Neuronal stem cell (in vitro differentiated cells): ENCODE measurements at regions not wholly inside any gene's neighbourhood (a gene's known extent, or its start where the extent isn't known, plus 50 kb on each side); places are given as distances from the start of the nearest gene placed in this dataset.
"Not testable (repeated sequence)": the region's sequence is repeated elsewhere in the genome, so short reads cannot be mapped to it uniquely, and the experiment has no call there.

Source experiments
- DNase-seq: peaks from one replicate; pipeline ENCODE4 v3.0.0-alpha.2; 2013; ENCODE audit warnings: low spot score
- H2AFZ ChIP-seq: one replicate; pipeline ENCODE4 v1.6.1; 2013; ENCODE audit warnings: mild to moderate bottlenecking, low read length, inconsistent platforms
- H2AK5ac ChIP-seq: 2 replicates; pipeline ENCODE4 v1.6.1; 2013; ENCODE audit warnings: low read depth, mild to moderate bottlenecking, inconsistent platforms, low read length, moderate library complexity, mixed read lengths
- H2BK120ac ChIP-seq: 2 replicates; pipeline ENCODE4 v1.6.1; 2013; ENCODE audit warnings: low read depth, mild to moderate bottlenecking, inconsistent platforms, low read length, moderate library complexity, mixed read lengths
- H2BK12ac ChIP-seq: one replicate; pipeline ENCODE4 v1.6.1; 2013; ENCODE audit warnings: low read length, inconsistent platforms
- H2BK15ac ChIP-seq: 2 replicates; pipeline ENCODE4 v1.6.1; 2013; ENCODE audit warnings: mild to moderate bottlenecking, low read length, inconsistent platforms, mixed read lengths
- H2BK5ac ChIP-seq: one replicate; pipeline ENCODE4 v1.6.1; 2013; ENCODE audit warnings: inconsistent platforms, mild to moderate bottlenecking, low read length, moderate library complexity
- H3K14ac ChIP-seq: one replicate; pipeline ENCODE4 v1.6.1; 2013; ENCODE audit warnings: low read length, inconsistent platforms
- H3K18ac ChIP-seq: 2 replicates; pipeline ENCODE4 v1.6.1; 2013; ENCODE audit warnings: low read length, inconsistent platforms
- H3K23ac ChIP-seq: 2 replicates; pipeline ENCODE4 v1.6.1; 2013; ENCODE audit warnings: low read depth, mild to moderate bottlenecking, mixed read lengths, low read length, inconsistent platforms; ENCODE audit not compliant: poor library complexity
- H3K27ac ChIP-seq: replicated peaks from 3 replicates; pipeline ENCODE4 v1.5.1; 2013; ENCODE audit warnings: low read length, inconsistent platforms
- H3K27me3 ChIP-seq, 3 experiments: 2 replicates each; pipeline ENCODE4 v1.6.1; 2013; ENCODE audit warnings: low read length in 3 of 3, mild to moderate bottlenecking in 2 of 3, inconsistent platforms in 1 of 3, low read depth in 1 of 3, mixed read lengths in 1 of 3, moderate library complexity in 1 of 3; ENCODE audit not compliant: control insufficient read depth in 3 of 3, insufficient read depth in 3 of 3
- H3K36me3 ChIP-seq, 2 donors: replicated peaks in 1 of 2; 2 replicates each; pipeline ENCODE4 v1.6.1; 2013; ENCODE audit warnings: low read length in 2 of 2; ENCODE audit not compliant: control insufficient read depth in 2 of 2, insufficient read depth in 2 of 2
- H3K4ac ChIP-seq: 2 replicates; pipeline ENCODE4 v1.6.1; 2013; ENCODE audit warnings: inconsistent platforms, mild to moderate bottlenecking, low read length, moderate library complexity
- H3K4me1 ChIP-seq, 2 donors: 1 replicate in 1 of 2; 2 replicates in 1 of 2; pipeline ENCODE4 v1.6.1; 2013; ENCODE audit warnings: low read length in 2 of 2, low read depth in 1 of 2; ENCODE audit not compliant: control insufficient read depth in 2 of 2, insufficient read depth in 1 of 2
- H3K4me2 ChIP-seq: one replicate; pipeline ENCODE4 v1.6.1; 2013; ENCODE audit warnings: mild to moderate bottlenecking, low read length, inconsistent platforms; ENCODE audit not compliant: insufficient read depth, poor library complexity, severe bottlenecking
- H3K4me3 ChIP-seq, 2 donors: 2 replicates each; pipeline ENCODE4 v1.5.1; 2013; ENCODE audit warnings: low read length in 2 of 2, mild to moderate bottlenecking in 2 of 2, inconsistent platforms in 1 of 2, moderate library complexity in 1 of 2
- H3K79me1 ChIP-seq: one replicate; pipeline ENCODE4 v1.6.1; 2013; ENCODE audit warnings: low read depth, mild to moderate bottlenecking, inconsistent platforms, low read length, moderate library complexity
- H3K9ac ChIP-seq: one replicate; pipeline ENCODE4 v1.6.1; 2013; ENCODE audit warnings: mild to moderate bottlenecking, low read depth, low read length, inconsistent platforms; ENCODE audit not compliant: poor library complexity
- H3K9me3 ChIP-seq, 2 donors: replicated peaks in 1 of 2; 2 replicates each; pipeline versions ENCODE3 to v1.6.1; 2013; ENCODE audit warnings: low read length in 2 of 2, mild to moderate bottlenecking in 2 of 2, inconsistent platforms in 1 of 2, low read depth in 1 of 2, mixed read lengths in 1 of 2, moderate library complexity in 1 of 2; ENCODE audit not compliant: control insufficient read depth in 2 of 2, insufficient read depth in 1 of 2
- H4K8ac ChIP-seq: one replicate; pipeline ENCODE4 v1.6.1; 2013; ENCODE audit warnings: low read depth, mild to moderate bottlenecking, inconsistent platforms, low read length, moderate library complexity
- H4K91ac ChIP-seq: one replicate; pipeline ENCODE4 v1.6.1; 2013; ENCODE audit warnings: low read length, low read depth, mild to moderate bottlenecking, inconsistent platforms; ENCODE audit not compliant: poor library complexity
- WGBS, 2 donors: extraction: QIAGEN DNeasy Blood & Tissue Kit; methylation state at CpG; one replicate each; pipeline ENCODE4 v1.1.7; 2013; ENCODE audit warnings: missing lambda C conversion rate in 2 of 2, mixed read lengths in 1 of 2; ENCODE audit not compliant: insufficient read length in 2 of 2, insufficient replicate concordance in 1 of 2; ENCODE audit errors: extremely low coverage in 2 of 2; 5-methylcytosine and 5-hydroxymethylcytosine counted together

GRCh38 chr3:189442257-189442656 is 188.9 kb upstream of the TP63 start:
- not testable (repeated sequence) for H3K14ac ChIP-seq, H3K36me3 ChIP-seq, H4K8ac ChIP-seq, H2AFZ ChIP-seq, H2BK5ac ChIP-seq, H3K27ac ChIP-seq, H3K18ac ChIP-seq, H3K4me2 ChIP-seq, H2BK120ac ChIP-seq, H3K9ac ChIP-seq, H2BK15ac ChIP-seq, DNase-seq, H3K9me3 ChIP-seq, H2BK12ac ChIP-seq, H4K91ac ChIP-seq, H3K4ac ChIP-seq, H3K4me1 ChIP-seq, H2AK5ac ChIP-seq, H3K23ac ChIP-seq, H3K27me3 ChIP-seq, H3K79me1 ChIP-seq, H3K4me3 ChIP-seq
- no CpG with 5 or more reads among the region's 10 CpGs for WGBS, 2 donors

GRCh38 chr3:189446959-189447560 is 184.1 kb upstream of the TP63 start:
- no peak overlapping the region for H2BK5ac ChIP-seq
- no peak overlapping the region for H2BK12ac ChIP-seq
- H3K4me1 ChIP-seq: no peaks in the 10 kb centered on the region
- no peaks in the 10 kb centered on the region for H3K79me1 ChIP-seq
- no peaks in the 10 kb centered on the region for H3K27me3 ChIP-seq
- H3K4me2 ChIP-seq: no peak overlapping the region
- H2BK120ac ChIP-seq: no peak overlapping the region
- no peak overlapping the region for H3K9ac ChIP-seq
- H3K4me3 ChIP-seq: no peak overlapping the region
- H2BK15ac ChIP-seq: no peak overlapping the region
- no peak for DNase-seq
- no peak overlapping the region for H3K27ac ChIP-seq
- H2AK5ac ChIP-seq: no peak overlapping the region
- H3K23ac ChIP-seq: no peak overlapping the region
- no peak overlapping the region for H3K14ac ChIP-seq
- no peaks in the 10 kb centered on the region for H3K9me3 ChIP-seq
- H3K4ac ChIP-seq: no peak overlapping the region
- no peak overlapping the region for H4K8ac ChIP-seq
- H4K91ac ChIP-seq: no peak overlapping the region
- no peak overlapping the region for H2AFZ ChIP-seq
- WGBS, 2 donors: no CpG with 5 or more reads among the region's 3 CpGs
- H3K18ac ChIP-seq: no peak overlapping the region
- no peaks in the 10 kb centered on the region for H3K36me3 ChIP-seq

- Histone ChIP-seq H4K8ac (no peak overlapping the region), H2BK5ac (no peak overlapping the region), H3K36me3 (no peaks in the 10 kb centered on the region), H3K18ac (no peak overlapping the region), H2BK12ac (no peak overlapping the region), H4K91ac (no peak overlapping the region), H3K9me3 (no peaks in the 10 kb centered on the region), H2BK120ac (no peak overlapping the region), H3K27ac (no peak overlapping the region), H3K4me1 (no peaks in the 10 kb centered on the region), H2AFZ (no peak overlapping the region), H3K4ac (no peak overlapping the region), H3K9ac (no peak overlapping the region), H3K4me2 (no peak overlapping the region), H2AK5ac (no peak overlapping the region), H3K23ac (no peak overlapping the region), H3K27me3 (no peaks in the 10 kb centered on the region), H2BK15ac (no peak overlapping the region), H3K4me3 (no peak overlapping the region), H3K14ac (no peak overlapping the region), H3K79me1 (no peaks in the 10 kb centered on the region)
- no peak for DNase-seq
- WGBS, 2 donors: no CpG with 5 or more reads among the region's 1 CpG
Measured at GRCh38 chr3:189449084-189449483, 182.1 kb upstream of the TP63 start.

DNA sequence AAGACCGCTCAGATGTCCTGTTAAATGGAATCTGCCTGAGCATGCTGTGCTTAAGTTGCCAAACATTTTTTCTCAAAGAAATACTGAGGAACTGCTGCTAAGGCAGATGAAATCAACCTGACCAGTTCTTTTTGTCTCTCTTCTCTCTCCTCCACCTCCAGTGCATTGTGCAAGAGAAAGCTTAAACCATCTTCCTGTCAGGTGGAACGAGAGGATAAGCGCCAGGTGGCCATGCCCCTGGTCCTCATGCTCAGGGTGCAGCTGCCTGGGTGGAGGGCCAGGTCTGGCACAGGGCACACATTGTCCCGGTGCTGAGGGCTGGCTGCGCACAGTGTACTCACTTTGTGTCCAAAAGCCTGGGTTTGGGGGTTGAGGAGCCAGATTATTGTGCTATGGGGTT is 176.2 kb upstream of the TP63 start:
- H2AFZ ChIP-seq: no peak overlapping the region
- H3K4me1 ChIP-seq: no peaks in the 10 kb centered on the region
- no peak overlapping the region for H3K4me3 ChIP-seq
- H3K27me3 ChIP-seq: no peaks in the 10 kb centered on the region
- H3K4ac ChIP-seq: no peak overlapping the region
- DNase-seq: no peak
- no peaks in the 10 kb centered on the region for H3K36me3 ChIP-seq
- no peak overlapping the region for H2BK5ac ChIP-seq
- no peak overlapping the region for H2BK120ac ChIP-seq
- H3K9ac ChIP-seq: no peak overlapping the region
- H3K14ac ChIP-seq: no peak overlapping the region
- no peak overlapping the region for H4K91ac ChIP-seq
- H3K23ac ChIP-seq: no peak overlapping the region
- no peak overlapping the region for H2BK12ac ChIP-seq
- no peaks in the 10 kb centered on the region for H3K9me3 ChIP-seq
- H3K4me2 ChIP-seq: no peak overlapping the region
- WGBS, 2 donors: no CpG with 5 or more reads among the region's 5 CpGs
- no peaks in the 10 kb centered on the region for H3K79me1 ChIP-seq
- H2BK15ac ChIP-seq: no peak overlapping the region
- H2AK5ac ChIP-seq: no peak overlapping the region
- no peak overlapping the region for H4K8ac ChIP-seq
- H3K27ac ChIP-seq: no peak overlapping the region
- H3K18ac ChIP-seq: peak overlapping the region; percentile 60
